M059J (cell line): ENCODE measurements at regions not wholly inside any gene's neighbourhood (a gene's known extent, or its start where the extent isn't known, plus 50 kb on each side); places are given as distances from the start of the nearest gene placed in this dataset.
"Not testable (repeated sequence)": the region's sequence is repeated elsewhere in the genome, so short reads cannot be mapped to it uniquely, and the experiment has no call there.

Source experiments
- DNase-seq: peaks from one replicate; pipeline ENCODE4 v3.0.0-alpha.2; 2012; ENCODE audit warnings: low read depth

DNA sequence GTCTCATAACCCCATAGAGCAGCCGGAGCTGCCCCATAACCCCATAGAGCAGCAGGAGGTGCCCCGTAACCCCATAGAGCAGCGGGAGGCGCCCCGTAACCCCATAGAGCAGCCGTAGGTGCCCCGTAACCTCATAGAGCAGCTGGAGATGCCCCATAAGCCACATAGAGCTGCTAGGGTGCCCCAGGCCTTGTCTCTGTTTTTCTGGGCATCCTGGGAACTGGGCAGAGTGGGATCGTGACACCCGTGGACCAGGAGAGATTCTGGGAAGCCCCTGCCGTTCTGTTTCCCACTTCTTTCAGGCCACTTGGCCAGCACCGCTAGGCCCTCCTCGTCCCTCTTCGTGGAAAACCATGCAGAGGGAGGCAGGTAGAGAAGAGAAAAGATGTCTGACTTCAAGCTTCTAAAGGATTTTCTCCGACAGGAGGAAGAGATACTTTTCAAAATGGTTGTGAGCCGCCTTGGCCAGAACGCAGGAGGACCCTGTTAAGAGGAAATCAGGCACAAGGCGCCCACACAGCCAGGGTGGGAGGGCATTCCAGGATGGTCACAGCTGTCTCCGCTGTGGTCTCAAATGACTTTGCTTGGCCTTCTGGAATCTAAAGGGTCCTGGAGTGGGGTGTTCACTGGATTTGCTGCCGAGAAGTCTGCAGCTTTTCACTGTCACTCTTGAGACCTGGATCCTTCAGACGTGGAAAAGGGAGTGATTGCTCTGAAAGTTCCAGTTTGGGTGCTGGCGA, 171.8 kb downstream of the NPIPB11 start:
- not testable (repeated sequence) for DNase-seq

DNA sequence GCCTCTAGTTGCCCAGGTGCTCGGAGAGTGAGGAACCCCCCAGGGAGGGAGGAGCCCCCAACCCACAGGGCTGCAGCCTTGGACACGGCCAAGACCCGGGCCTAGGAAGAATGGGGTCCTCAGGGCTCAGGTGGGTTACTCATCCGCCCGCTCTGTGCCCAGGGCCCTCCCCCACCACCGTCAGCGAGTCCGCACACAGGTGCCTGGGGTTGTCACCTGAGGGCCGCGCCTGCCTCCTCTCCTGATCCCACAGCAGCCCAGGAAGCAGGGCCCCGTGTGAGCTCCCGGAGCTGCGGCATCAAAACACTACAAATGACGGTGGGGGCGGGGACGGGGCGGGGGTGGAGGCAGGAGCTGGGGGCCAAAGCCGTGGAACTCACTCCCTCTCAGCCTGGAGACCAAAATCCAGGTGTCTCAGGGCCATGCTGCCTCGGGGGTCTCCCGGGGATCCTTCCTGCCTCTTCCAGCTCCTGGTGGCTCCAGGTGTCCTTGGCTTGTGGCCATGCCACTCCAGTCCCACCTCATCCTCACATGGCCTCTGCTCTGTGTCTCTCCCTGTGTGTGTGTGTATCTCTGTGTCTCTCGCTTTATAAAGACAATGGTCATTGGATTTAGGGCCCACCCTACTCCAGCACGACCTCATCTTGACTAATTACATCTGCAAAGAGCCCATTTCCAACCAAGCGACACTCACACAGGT, 172.7 kb downstream of the NPIPB11 start:
- not testable (repeated sequence) for DNase-seq

DNA sequence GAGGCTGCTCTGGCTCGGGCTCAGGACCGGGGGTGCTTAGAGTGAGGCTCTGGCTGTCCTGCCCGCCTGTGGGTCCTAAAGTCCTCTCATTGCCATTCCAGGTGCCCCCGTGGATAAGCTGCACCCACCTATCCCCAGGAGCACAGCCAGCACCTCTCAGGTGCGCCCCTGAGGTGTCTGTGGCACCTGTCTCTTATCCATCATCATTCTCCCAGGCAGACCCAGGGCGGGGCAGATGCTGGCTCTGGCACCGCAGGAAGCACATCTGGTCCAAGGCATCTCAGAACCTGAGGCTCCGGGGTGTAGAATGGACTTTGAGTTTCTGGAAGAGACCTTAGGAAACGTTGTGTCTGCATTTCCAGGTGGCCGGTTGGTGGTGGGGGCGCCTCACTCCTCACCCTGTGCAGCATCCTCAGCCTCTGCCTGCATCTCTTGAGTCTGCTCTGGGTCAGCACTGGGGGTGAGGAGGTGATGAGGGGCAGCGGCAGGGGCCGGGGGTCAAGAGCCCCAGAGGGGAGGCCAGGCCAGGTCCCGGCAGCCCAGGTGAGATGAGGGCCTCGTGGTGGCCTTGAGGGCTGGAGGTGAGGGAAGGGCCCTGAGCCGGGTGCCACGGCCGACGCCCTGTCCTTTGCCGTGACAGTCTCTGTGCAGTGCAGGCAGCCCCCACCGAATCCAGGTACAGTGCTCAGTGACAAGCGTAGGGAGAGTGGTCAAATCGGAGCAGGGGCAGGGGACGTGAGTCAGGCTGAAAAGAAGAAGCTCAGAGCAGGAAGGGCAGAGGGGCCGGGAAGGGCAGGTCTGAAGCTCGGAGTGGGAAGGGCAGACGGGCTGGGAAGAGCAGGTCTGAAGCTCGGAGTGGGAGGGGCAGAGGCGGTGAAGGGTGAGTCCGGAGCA, 173.5 kb downstream of the NPIPB11 start:
- DNase-seq = no peak

DNA sequence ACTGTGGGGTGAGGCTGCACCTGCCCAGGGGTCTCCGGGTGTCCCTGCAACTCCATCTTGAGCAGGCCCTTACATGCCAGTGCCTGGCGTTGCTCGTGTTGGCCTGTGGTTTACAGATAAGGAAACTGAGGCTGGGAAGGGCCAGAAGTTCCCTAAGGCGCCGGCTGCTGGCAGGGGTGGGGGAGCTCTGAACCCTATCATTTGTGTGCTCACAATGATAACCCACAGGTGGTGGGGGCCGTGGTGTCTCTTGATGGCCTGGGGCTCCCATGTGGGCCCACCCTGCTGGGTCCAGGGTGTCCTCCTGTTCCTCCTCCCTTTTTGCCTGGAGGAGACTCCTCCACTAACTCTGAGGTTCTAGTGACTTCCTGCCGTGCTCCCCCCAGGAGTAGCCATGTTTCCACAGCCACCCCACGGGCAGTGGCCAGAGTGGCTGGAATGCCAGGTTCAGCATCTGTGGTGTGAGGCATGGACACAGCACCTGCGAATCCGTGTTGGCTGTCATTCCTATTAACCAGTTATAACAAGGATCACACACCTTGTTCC, 174.3 kb downstream of the NPIPB11 start:
- DNase-seq = not testable (repeated sequence)

DNA sequence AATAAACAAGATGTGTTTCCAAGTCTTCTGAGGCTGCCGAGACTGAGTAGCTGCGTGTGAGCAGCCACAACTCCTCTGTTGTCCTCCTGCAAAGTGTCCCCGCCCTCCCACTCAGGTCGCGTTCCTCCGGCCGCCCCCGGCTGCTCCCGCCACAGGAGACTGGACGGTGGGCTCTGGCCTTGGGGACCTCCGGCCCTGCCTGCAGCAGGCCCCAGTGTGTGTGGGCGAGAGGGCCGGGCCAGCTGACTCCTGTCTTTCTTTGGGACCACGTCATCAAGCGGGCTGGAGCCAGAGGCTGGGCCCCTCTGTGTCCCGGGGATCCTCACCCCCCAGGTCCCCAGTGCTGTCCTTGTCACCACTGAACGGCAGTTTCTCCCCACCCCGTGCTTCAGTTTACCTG, 175.3 kb downstream of the NPIPB11 start:
- no peak for DNase-seq

DNA sequence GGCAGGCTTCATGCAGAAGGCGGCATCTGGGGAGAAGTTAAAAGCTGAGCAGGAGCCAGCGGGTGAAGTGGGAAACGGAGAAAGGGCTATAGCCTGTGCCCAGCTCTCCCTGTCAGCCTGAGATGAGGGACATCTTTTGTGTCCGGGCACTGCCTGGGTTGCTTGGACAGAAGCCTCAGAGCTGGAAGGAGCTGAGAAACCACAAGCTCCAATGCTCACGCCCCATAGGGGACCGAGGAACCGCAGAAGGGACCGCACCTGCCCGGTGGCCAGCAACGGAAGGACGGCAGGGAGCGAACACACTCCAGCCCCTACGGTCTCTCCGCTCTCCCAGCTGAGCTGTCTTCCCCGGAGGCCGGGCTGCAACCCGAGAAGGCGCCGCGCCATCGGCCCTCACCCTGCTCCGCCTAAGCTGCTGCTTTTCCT, 175.8 kb downstream of the NPIPB11 start:
- DNase-seq = no peak

DNA sequence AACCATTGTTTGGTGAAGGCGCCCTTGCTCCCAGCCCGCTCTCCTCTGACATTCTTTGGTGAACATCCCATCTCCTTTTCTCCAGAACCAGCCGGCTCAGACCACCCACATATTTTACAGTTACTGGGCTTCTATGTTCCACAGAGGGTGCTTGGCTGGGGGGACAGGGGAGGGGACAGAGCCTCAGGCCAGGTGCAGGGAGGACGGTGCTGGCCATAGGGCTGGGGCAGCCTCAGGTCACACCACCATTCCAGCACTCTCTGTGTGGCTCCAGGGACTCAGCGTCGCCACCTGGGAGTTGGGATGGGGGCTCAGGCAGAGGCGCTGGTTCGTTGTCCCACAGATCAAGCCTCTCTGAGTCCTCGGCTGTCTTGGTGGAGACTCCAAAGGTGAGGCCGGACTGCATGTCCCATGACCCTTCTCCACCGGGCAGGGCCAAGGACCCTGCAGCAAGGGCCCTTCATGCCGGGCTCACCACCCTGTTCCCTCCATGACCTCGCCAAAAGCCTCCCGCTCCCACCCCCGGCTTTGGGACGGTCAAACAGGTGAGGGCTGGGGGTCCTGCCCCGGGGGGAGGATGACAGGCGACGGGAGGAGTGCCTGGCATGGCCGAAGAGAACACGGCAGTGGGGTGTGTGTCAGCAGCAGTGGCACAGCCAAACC, 176.4 kb downstream of the NPIPB11 start:
- DNase-seq = not testable (repeated sequence)

DNA sequence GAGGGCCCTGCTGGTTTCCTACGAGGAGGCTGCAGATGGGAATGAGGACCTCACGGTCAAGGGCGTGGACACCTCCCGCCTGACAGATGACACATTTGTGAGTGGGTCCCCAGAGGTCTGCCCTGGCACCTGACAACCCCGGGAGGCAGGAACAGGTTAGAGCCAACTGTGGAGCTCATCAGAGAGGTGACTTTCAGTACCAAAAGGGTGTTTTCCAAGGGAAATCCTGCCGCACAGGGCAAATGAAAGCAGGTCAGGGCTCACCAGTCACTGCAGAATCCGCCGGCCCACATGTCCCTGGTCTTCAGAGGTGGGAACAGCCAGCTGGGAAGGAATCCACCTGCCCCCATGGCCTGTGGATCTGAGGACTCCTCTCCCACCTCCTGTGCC, 176.9 kb downstream of the NPIPB11 start:
- not testable (repeated sequence) for DNase-seq

DNA sequence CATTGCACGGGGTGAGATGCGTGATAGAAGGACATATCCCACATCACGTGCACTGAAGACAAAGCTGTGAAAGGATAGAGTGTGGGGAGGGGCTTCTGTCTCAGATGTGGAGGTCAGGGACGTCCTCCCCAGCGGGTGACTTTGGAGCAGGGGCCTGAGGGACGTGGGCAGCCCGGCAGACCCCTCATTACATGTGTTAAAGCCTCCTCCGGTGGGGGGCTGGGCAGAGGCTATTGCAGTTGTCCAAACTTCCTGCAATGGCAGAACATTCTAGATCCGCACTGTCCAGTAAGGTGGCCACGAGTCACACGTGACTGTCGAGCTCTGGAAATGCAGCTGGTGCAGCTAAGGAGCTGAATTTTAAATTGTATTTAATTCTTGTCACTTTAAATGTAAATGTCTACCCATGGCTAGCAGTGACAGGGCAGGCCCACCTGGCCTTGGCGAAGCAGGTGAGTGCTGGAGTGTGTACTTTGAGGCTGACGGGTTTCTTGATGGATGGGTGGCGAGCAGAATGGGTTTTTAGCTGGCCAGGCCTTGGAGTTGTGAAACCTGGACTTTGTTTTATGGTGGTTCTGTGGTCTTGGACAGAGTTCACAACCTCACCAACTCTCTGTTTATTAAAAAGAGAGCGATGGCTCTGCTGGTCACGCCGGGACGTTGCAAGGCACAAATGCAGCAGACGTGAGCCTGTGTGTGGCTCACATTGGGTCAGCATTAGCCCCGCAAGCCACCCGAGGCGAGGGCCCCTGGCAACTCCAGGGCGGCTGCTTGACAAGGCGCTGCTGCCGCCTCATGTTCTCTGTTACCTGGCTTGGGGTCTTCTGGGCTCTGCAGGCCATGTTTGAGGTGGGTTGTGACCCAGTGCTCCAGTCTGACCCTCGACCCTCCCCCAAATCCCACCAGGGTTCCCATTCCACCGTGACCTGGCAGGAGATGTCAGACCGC, 177.6 kb downstream of the NPIPB11 start:
- DNase-seq = not testable (repeated sequence)

DNA sequence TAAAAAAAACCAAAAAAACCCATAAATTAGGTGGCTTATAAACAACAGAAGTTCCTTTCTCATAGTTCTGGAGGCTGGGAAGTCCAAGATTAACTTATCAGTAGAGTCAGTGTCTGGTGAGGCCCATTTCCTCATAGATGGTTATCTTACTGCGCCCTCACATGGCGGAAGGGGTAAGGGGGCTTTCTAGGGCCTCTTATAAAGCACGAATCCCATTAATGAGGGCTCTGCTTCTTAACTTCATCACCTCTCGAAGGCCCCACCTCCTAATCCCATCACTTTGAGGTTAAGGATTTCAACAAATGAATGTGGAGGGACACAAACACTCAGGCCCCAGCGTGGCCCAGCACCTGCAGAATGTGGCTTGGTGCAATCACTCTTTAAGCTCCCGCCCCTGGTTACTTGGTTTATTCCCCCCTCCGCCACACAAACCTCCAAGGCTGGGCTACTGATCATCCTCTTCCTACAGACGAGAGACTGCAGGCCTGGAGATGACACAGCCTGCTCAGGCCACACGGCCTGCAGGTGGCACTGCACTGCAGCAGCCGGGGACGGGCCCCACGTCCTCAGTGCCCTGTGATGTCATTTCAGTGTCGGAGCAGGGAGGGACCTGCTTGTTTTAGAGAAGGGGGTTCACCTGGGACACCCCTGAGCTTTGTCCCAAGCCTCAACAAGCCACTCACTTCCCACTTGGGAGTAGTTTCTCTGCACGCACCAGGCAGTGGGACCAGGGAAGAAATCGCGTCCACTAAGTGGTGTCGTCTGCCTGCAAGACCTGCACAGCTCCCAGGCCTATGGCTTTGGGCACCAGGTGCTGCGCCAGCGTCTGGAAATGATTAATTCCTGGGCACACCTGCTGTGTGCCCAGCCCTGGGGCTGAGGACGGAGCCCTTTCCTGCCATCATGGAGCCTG, 178.5 kb downstream of the NPIPB11 start:
- DNase-seq = peak; percentile 48

DNA sequence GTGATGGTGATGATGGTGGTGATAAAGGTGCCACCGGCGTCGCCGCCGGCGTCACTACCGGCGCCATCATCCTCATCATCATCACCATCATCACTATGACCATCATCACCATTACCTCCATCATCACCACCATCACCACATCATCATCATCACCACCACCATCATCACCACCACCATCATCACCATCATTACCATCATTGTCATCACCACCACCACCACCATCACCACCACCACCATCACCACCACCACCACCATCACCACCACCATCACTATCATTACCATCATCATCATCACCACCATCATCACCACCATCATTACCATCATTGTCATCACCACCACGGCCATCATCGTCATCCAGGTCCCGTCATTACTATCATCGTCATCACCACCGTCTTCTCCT, 179.7 kb downstream of the NPIPB11 start:
- DNase-seq = no peak

DNA sequence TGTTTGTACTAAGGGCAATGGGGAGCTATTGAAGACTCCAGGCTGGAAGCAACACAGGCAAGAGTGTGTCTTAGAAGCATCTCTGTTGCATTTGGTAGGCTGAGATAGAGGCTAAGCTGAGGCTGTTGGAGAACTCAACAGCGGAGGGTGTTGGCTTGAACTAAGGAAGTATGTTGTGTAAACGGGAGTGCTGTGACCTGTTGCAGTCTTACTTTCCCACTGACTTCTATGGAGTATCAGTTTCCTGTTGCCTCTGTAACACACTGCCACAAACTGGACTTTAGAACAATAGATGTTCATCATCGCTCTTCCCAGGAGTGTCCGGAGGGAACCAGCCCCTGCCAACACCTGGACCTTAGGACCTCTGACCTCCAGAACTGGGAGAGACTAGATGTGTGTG, 181.8 kb downstream of the NPIPB11 start:
- not testable (repeated sequence) for DNase-seq

DNA sequence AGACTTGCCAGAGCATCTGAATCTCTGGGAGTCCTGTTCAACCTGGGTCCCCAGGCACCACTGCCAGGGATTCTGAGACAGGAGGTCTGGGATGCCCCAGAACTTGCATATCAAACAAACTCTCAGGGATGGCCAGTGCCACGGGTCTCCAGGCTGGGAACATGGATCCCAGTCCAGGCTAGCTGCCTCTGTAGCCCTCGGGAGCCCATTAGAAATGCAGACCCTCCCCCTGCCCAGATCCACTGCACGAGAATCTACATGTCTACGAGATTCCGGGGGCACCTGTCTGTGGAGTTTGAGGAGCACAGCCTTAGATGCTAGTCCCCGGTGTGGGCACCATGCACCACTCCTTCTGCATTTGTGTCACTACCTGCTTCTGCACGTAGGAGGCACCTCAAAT, 183.9 kb downstream of the NPIPB11 start:
- not testable (repeated sequence) for DNase-seq

DNA sequence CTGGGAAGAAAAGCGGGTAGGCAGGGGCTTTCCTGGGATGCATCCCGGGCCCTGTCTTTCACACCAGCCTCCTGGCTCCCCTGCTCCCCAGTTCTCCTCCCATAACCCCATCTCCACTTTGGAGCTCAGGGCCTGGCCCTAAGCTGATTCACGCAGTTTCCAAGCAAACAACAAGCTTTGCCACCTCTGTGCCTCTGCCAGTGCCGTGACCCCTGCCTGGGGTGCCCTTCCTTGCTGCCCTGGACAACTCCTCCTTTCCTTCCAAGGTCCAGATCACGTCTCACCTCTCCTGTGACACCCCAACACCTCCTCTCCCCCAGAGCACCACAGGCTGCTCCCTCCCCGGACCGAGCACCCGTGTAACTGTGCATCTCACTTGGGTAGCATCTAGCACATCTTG, 184.5 kb downstream of the NPIPB11 start:
- not testable (repeated sequence) for DNase-seq

DNA sequence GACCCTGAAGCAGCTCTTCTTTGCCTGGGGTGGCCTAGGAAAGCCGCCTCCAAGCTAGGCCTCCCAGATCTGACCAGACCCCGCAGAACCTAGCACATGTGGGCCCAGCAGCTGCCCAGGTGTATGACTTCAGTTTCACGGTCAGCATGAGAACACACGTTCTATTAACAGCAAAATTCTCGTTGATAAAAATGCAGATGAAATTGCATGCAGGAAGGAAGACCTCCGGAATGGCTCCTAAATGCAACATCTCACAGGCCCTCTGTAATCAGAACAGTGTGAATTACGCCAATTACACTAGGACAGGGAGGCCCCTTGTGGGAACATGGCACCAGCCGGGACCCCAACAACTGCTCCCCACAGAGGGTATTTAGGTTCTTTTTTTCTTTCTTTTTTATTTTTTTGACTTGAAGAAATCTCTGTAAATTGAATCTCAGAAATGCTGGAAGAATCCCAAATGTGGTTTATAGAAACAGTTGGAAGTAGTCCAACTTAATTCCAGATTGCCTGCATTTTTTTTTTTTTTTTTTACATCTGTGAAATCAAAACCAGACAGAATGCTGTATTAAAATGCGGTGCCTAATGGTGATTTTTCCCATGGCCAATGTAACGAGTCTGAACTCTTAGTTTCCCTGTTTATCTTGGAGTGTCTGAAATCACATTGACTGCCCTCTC, 185.1 kb downstream of the NPIPB11 start:
- DNase-seq = peak; percentile 28

DNA sequence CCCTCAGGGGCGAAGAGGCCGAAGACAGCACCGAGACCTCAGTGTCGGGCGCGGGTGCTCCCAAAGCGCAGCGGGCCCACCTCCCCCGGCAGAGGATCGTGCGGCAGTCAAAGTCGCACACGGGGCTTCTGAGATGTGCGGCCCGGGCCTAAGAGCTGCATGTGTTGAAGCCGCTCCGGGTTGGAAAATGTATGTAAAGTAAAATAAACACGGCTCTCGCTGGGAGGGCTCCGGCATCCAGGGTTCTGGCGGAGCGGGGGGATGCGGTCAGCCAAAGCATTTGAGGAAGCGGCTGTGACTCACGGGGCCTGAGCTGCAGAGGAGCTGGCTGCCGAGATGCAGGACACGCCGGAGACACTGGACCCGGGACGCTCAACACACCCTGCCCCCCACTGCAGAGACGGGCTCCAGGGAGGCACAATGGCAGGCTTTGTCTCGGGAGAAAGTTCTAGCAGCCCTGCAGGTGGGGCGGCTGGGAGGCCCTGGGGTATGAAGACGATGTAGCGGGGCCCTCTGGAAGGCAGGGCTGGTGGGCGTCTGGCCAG, 185.8 kb downstream of the NPIPB11 start:
- peak; percentile 25 for DNase-seq

DNA sequence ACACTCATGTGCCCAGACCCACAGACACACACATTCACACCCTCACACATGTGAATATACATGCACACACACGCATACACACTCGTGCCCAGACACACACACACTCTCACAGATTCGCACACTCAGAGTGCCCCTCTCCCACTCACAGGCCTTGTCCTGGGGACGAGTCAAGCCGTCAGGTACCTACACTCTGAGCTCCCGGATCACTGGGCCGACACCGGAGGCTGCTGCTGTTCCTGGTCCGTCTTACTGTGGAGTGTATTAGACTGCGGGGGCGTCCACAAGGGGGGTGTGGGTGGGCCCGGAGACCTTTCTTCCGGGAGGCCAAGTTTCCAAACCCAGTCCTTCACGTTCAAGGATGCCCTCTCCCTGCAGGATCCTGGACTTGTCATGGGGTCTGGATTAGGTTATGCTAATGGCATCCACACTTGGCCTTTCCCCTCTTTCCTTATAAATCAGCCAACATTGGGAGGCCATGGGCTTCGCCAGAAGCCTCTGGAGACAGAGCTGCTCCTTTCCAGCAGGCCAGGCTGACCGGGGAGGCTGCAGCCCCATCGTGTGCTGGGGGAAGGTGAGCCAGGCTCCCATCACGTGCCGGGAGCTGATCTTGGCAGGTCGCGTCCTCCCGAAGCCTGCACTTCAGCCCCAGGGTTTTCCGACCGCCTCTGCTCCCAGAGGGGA, 186.4 kb downstream of the NPIPB11 start:
- DNase-seq = not testable (repeated sequence)

DNA sequence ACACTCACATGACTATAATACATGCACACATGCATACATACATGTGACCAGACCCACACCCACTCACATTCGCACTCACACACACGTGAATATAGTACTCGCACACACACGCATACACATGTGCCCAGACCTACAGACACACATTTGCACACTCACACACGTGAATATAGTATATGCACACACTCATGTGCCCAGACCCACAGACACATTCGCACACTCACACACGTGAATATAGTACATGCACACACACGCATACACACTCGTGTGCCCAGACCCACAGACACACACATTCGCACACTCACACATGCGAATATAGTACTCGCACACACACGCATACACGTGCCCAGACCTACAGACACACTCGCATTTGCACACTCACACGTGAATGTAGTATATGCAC, 186.9 kb downstream of the NPIPB11 start:
- not testable (repeated sequence) for DNase-seq
